HepG2 (cell line): ENCODE measurements at regions not wholly inside any gene's neighbourhood (a gene's known extent, or its start where the extent isn't known, plus 50 kb on each side); places are given as distances from the start of the nearest gene placed in this dataset.

Experiments
- HNF4G ChIP-seq, 2 experiments: sonication (generic) in 1 of 2; formaldehyde crosslinking in 1 of 2; IDR thresholded peaks; 2 replicates each; pipeline versions ENCODE4 v1.4.0 to v1.6.1; 2011 to 2020; ENCODE audit warnings: borderline replicate concordance in 2 of 2, low read depth in 2 of 2, mild to moderate bottlenecking in 2 of 2, low read length in 1 of 2, missing genetic modification reagents in 1 of 2, moderate library complexity in 1 of 2
- PBX2 ChIP-seq: IDR thresholded peaks from 2 replicates; pipeline ENCODE4 v1.6.1; 2016; ENCODE audit warnings: control low read depth
- THRA ChIP-seq: sonication (generic); formaldehyde crosslinking; IDR thresholded peaks from 2 replicates; pipeline ENCODE4 v1.4.0; 2020; ENCODE audit warnings: missing genetic modification reagents, borderline replicate concordance
- ZNF597 ChIP-seq: sonication (generic); formaldehyde crosslinking; IDR thresholded peaks from 2 replicates; pipeline ENCODE4 v1.5.0; 2020; ENCODE audit warnings: missing genetic modification reagents
- ZNF749 ChIP-seq: sonication (generic); formaldehyde crosslinking; IDR thresholded peaks from 2 replicates; pipeline ENCODE4 v1.8.0; 2022; ENCODE audit warnings: mild to moderate bottlenecking, missing genetic modification reagents, moderate library complexity, borderline replicate concordance
- ZNF878 ChIP-seq: sonication (generic); formaldehyde crosslinking; IDR thresholded peaks from 2 replicates; pipeline ENCODE4 v1.8.1; 2023; ENCODE audit warnings: mild to moderate bottlenecking, missing genetic modification reagents, moderate library complexity
- TF ChIP-seq, protein P1 (sequence below): sonication (generic); formaldehyde crosslinking; IDR thresholded peaks from 2 replicates; pipeline ENCODE4 v1.4.0; 2020; ENCODE audit warnings: missing genetic modification reagents, mild to moderate bottlenecking, borderline replicate concordance
- TF ChIP-seq, protein P2 (sequence below): sonication (generic); formaldehyde crosslinking; IDR thresholded peaks from 2 replicates; pipeline ENCODE4 v1.4.0; 2020; ENCODE audit warnings: mild to moderate bottlenecking, missing genetic modification reagents
- TF ChIP-seq, protein P3 (sequence below): sonication (generic); formaldehyde crosslinking; IDR thresholded peaks from 2 replicates; pipeline ENCODE4 v1.5.1; 2020; ENCODE audit warnings: missing genetic modification reagents, mild to moderate bottlenecking, borderline replicate concordance

GRCh38 chr18:39168723-39169122 lies 1603.1 kb upstream of the CELF4 start (continued):
- TF ChIP-seq, protein P1, sequence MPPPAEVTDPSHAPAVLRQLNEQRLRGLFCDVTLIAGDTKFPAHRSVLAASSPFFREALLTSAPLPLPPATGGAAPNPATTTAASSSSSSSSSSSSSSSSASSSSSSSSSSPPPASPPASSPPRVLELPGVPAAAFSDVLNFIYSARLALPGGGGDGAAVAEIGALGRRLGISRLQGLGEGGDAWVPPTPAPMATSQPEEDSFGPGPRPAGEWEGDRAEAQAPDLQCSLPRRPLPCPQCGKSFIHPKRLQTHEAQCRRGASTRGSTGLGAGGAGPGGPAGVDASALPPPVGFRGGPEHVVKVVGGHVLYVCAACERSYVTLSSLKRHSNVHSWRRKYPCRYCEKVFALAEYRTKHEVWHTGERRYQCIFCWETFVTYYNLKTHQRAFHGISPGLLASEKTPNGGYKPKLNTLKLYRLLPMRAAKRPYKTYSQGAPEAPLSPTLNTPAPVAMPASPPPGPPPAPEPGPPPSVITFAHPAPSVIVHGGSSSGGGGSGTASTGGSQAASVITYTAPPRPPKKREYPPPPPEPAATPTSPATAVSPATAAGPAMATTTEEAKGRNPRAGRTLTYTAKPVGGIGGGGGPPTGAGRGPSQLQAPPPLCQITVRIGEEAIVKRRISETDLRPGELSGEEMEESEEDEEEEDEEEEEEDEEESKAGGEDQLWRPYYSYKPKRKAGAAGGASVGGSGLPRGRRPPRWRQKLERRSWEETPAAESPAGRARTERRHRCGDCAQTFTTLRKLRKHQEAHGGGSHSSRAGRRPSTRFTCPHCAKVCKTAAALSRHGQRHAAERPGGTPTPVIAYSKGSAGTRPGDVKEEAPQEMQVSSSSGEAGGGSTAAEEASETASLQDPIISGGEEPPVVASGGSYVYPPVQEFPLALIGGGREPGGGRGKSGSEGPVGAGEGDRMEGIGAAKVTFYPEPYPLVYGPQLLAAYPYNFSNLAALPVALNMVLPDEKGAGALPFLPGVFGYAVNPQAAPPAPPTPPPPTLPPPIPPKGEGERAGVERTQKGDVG (CRISPR knock-in tag): no peak
- TF ChIP-seq PBX2 (CRISPR knock-in tag) (no peak), ZNF597 (CRISPR knock-in tag) (no peak), THRA (CRISPR knock-in tag) (no peak), ZNF749 (CRISPR knock-in tag) (no peak), ZNF878 (CRISPR knock-in tag) (no peak), HNF4G (IDR thresholded peaks at IDR 0.05; ENCODE audit: borderline replicate concordance, low read depth, low read length) (no peak), HNF4G (CRISPR knock-in tag; IDR thresholded peaks at IDR 0.05; ENCODE audit: borderline replicate concordance, low read depth) (no peak)
- TF ChIP-seq, protein P2, sequence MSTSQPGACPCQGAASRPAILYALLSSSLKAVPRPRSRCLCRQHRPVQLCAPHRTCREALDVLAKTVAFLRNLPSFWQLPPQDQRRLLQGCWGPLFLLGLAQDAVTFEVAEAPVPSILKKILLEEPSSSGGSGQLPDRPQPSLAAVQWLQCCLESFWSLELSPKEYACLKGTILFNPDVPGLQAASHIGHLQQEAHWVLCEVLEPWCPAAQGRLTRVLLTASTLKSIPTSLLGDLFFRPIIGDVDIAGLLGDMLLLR: no peak
- TF ChIP-seq, protein P3, sequence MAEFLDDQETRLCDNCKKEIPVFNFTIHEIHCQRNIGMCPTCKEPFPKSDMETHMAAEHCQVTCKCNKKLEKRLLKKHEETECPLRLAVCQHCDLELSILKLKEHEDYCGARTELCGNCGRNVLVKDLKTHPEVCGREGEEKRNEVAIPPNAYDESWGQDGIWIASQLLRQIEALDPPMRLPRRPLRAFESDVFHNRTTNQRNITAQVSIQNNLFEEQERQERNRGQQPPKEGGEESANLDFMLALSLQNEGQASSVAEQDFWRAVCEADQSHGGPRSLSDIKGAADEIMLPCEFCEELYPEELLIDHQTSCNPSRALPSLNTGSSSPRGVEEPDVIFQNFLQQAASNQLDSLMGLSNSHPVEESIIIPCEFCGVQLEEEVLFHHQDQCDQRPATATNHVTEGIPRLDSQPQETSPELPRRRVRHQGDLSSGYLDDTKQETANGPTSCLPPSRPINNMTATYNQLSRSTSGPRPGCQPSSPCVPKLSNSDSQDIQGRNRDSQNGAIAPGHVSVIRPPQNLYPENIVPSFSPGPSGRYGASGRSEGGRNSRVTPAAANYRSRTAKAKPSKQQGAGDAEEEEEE (CRISPR knock-in tag): no peak
